Common myeloid progenitor, CD34-positive (primary cell): ENCODE measurements at regions not wholly inside any gene's neighbourhood (a gene's known extent, or its start where the extent isn't known, plus 50 kb on each side); places are given as distances from the start of the nearest gene placed in this dataset.

Experiments used
- CTCF ChIA-PET: fragments of 350-600 bp; sonication (Branson Sonifier 250); formaldehyde crosslinking; loops from one replicate; lab custom pipeline; 2021; ENCODE audit warnings: antibody characterized with exemption; lab: Charles Lee
- POLR2A ChIA-PET: fragments of 350-600 bp; sonication (Branson Sonifier 250); formaldehyde crosslinking; loops from one replicate; lab custom pipeline; 2021; ENCODE audit warnings: antibody characterized with exemption; lab: Charles Lee
- DNase-seq, 3 donors: peaks; one replicate each; pipeline versions ENCODE4 v3.0.0 to v3.0.0-alpha.2; 2013
- H3K27ac ChIP-seq, 2 experiments: 1 replicate in 1 of 2; 2 replicates in 1 of 2; pipeline ENCODE4 v1.7.0; 2013; ENCODE audit warnings: inconsistent platforms in 2 of 2, low read length in 2 of 2, mild to moderate bottlenecking in 2 of 2, low read depth in 1 of 2, moderate library complexity in 1 of 2; ENCODE audit not compliant: severe bottlenecking in 2 of 2, insufficient read depth in 1 of 2, poor library complexity in 1 of 2
- H3K27me3 ChIP-seq, 5 experiments: replicated peaks in 2 of 5; 1 replicate in 3 of 5; 2 replicates in 2 of 5; pipeline versions ENCODE4 v1.6.1 to v1.7.0; 2013; ENCODE audit warnings: low read length in 4 of 5, mild to moderate bottlenecking in 2 of 5, moderate library complexity in 2 of 5, inconsistent platforms in 1 of 5; ENCODE audit not compliant: insufficient read depth in 5 of 5, control insufficient read depth in 4 of 5
- H3K36me3 ChIP-seq, 4 experiments: 1 replicate in 2 of 4; 2 replicates in 2 of 4; pipeline versions ENCODE4 v1.6.1 to v1.7.0; 2013; ENCODE audit warnings: low read length in 3 of 4, control low read depth in 1 of 4, mild to moderate bottlenecking in 1 of 4; ENCODE audit not compliant: control insufficient read depth in 4 of 4, insufficient read depth in 4 of 4
- H3K4me1 ChIP-seq, 4 experiments: 1 replicate in 3 of 4; 2 replicates in 1 of 4; pipeline versions ENCODE4 v1.6.1 to v1.7.1; 2013; ENCODE audit warnings: low read length in 3 of 4, mild to moderate bottlenecking in 3 of 4, control low read depth in 1 of 4, inconsistent platforms in 1 of 4, moderate library complexity in 1 of 4; ENCODE audit not compliant: control insufficient read depth in 4 of 4, insufficient read depth in 4 of 4; ENCODE audit errors: control extremely low read depth in 1 of 4
- H3K4me3 ChIP-seq, 7 experiments: 1 replicate in 4 of 7; 2 replicates in 3 of 7; pipeline versions ENCODE4 v1.5.1 to v1.7.0; 2013; ENCODE audit warnings: mild to moderate bottlenecking in 7 of 7, low read length in 6 of 7, moderate library complexity in 6 of 7, inconsistent platforms in 2 of 7, low read depth in 2 of 7, control low read depth in 1 of 7; ENCODE audit not compliant: insufficient read depth in 4 of 7, control insufficient read depth in 1 of 7; ENCODE audit errors: extremely low read depth in 1 of 7
- H3K9me3 ChIP-seq, 5 experiments: 1 replicate in 4 of 5; 2 replicates in 1 of 5; pipeline versions ENCODE4 v1.6.1 to v1.7.1; 2013; ENCODE audit warnings: low read length in 4 of 5, mild to moderate bottlenecking in 2 of 5, inconsistent platforms in 1 of 5, low read depth in 1 of 5, moderate library complexity in 1 of 5; ENCODE audit not compliant: control insufficient read depth in 4 of 5, insufficient read depth in 2 of 5; ENCODE audit errors: control extremely low read depth in 1 of 5
- WGBS: methylation state at CpG from one replicate; pipeline ENCODE4 v1.1.5; 2013; ENCODE audit not compliant: insufficient coverage; 5-methylcytosine and 5-hydroxymethylcytosine counted together

- H3K27me3 ChIP-seq: peaks cover 0 to 6% (median 0%) of the 10 kb centered on the region in 5 experiments
- POLR2A ChIA-PET: no interaction called here
- H3K4me3 ChIP-seq: no peak overlapping the region
- H3K27ac ChIP-seq: no peak overlapping the region
- H3K9me3 ChIP-seq: no peaks in the 10 kb centered on the region
- DNase-seq: no peak
- CTCF ChIA-PET: interaction anchor here (1.1 to 3.9 kb wide), 4 partner anchors 13 to 546 kb away, joined by 3 to 22 read pairs (median 3); no protein-coding TSS in a partner anchor
- 100% methylated on average over 2 of the region's 2 CpGs for WGBS
- no peaks in the 10 kb centered on the region for H3K36me3 ChIP-seq
- H3K4me1 ChIP-seq: peaks cover 0 to 7% (median 3%) of the 10 kb centered on the region in 4 experiments
Observed at GRCh38 chr3:193768070-193768394, 175.0 kb downstream of the OPA1 start.

- ChIA-PET POLR2A (no interaction called here), CTCF (interaction anchor here (1.3 to 2.3 kb wide), 2 partner anchors 11 to 16 kb away, joined by 3 to 11 read pairs; no protein-coding TSS in a partner anchor)
- WGBS: 91% methylated on average over 2 of the region's 2 CpGs
- H3K27me3 ChIP-seq: peaks cover 0 to 6% (median 0%) of the 10 kb centered on the region in 5 experiments
- H3K27ac ChIP-seq: no peak overlapping the region
- H3K36me3 ChIP-seq: no peaks in the 10 kb centered on the region
- H3K4me3 ChIP-seq: no peak overlapping the region
- DNase-seq: no peak
- H3K4me1 ChIP-seq: peaks cover 0 to 21% (median 17%) of the 10 kb centered on the region in 4 experiments
- no peaks in the 10 kb centered on the region for H3K9me3 ChIP-seq
Observed at GRCh38 chr3:193769437-193769836, 176.4 kb downstream of the OPA1 start.

- no peak for DNase-seq
- H3K4me3 ChIP-seq: no peak overlapping the region
- H3K27ac ChIP-seq: no peak overlapping the region
- ChIA-PET POLR2A (no interaction called here), CTCF (interaction anchor here (2.3 kb wide), 1 partner anchor 10 kb away, joined by 11 read pairs; no protein-coding TSS in a partner anchor)
- WGBS: 96% methylated on average over 20 of the region's 20 CpGs
- no peaks in the 10 kb centered on the region for H3K36me3 ChIP-seq
- no peaks in the 10 kb centered on the region for H3K9me3 ChIP-seq
- peaks cover 0 to 16% (median 7%) of the 10 kb centered on the region in 5 experiments for H3K27me3 ChIP-seq
- peaks cover 0 to 25% (median 20%) of the 10 kb centered on the region in 4 experiments for H3K4me1 ChIP-seq
Observed at GRCh38 chr3:193771011-193771652, 178.1 kb downstream of the OPA1 start.

- no peak overlapping the region for H3K4me3 ChIP-seq
- 100% methylated on average over 9 of the region's 18 CpGs for WGBS
- ChIA-PET POLR2A (interaction anchor here (0.6 kb wide), 1 partner anchor 9 kb away, joined by 8 read pairs; no protein-coding TSS in a partner anchor), CTCF (interaction anchor here (2.3 kb wide), 1 partner anchor 9 kb away, joined by 11 read pairs; no protein-coding TSS in a partner anchor)
- DNase-seq: no peak
- peaks cover 0 to 23% (median 10%) of the 10 kb centered on the region in 5 experiments for H3K27me3 ChIP-seq
- no peaks in the 10 kb centered on the region for H3K36me3 ChIP-seq
- peaks cover 0 to 25% (median 20%) of the 10 kb centered on the region in 4 experiments for H3K4me1 ChIP-seq
- H3K27ac ChIP-seq: no peak overlapping the region
- no peaks in the 10 kb centered on the region for H3K9me3 ChIP-seq
Observed at GRCh38 chr3:193771653-193772421, 178.8 kb downstream of the OPA1 start.

GRCh38 chr3:193772422-193772763 is 179.4 kb downstream of the OPA1 start:
- H3K4me1 ChIP-seq: peaks cover 0 to 25% (median 20%) of the 10 kb centered on the region in 4 experiments
- no peaks in the 10 kb centered on the region for H3K36me3 ChIP-seq
- no peak overlapping the region for H3K27ac ChIP-seq
- no peaks in the 10 kb centered on the region for H3K9me3 ChIP-seq
- CTCF ChIA-PET: no interaction called here
- no peak for DNase-seq
- POLR2A ChIA-PET: no interaction called here
- 97% methylated on average over 7 of the region's 9 CpGs for WGBS
- peaks cover 0 to 28% (median 10%) of the 10 kb centered on the region in 5 experiments for H3K27me3 ChIP-seq
- no peak overlapping the region for H3K4me3 ChIP-seq

GRCh38 chr3:193773266-193774220 is 180.5 kb downstream of the OPA1 start:
- CTCF ChIA-PET: interaction anchor here (1.0 kb wide), 1 partner anchor 108 kb away, joined by 3 read pairs; no protein-coding TSS in a partner anchor
- WGBS: 29% methylated on average over 3 of the region's 8 CpGs

More at GRCh38 chr3:193773266-193774220, 180.5 kb downstream of the OPA1 start:
- H3K4me3 ChIP-seq: peak overlapping the region in 1 of 7 experiments; percentile 24
- H3K36me3 ChIP-seq: no peaks in the 10 kb centered on the region
- no peaks in the 10 kb centered on the region for H3K9me3 ChIP-seq
- peaks cover 0 to 36% (median 11%) of the 10 kb centered on the region in 5 experiments for H3K27me3 ChIP-seq
- POLR2A ChIA-PET: no interaction called here
- H3K4me1 ChIP-seq: peaks cover 0 to 25% (median 20%) of the 10 kb centered on the region in 4 experiments
- DNase-seq: peak; percentile 55 to 80 (median 75)
- no peak overlapping the region for H3K27ac ChIP-seq
